ENCODE measurements at regions not wholly inside any gene's neighbourhood (a gene's known extent, or its start where the extent isn't known, plus 50 kb on each side); places are given as distances from the start of the nearest gene placed in this dataset.

GRCh38 chr1:37242501-37242900, 208.2 kb upstream of the GRIK3 start:
- no peak overlapping the region for H3K4me3 ChIP-seq (ENCODE audit: low read length)
- no peak for DNase-seq (ENCODE audit: low read depth)
- no peak for TF ChIP-seq CTCF (conservative IDR thresholded peaks at IDR 0.05; ENCODE audit: low read depth, low read length)

GRCh38 chr1:37243368-37244082, 209.2 kb upstream of the GRIK3 start:
- DNase-seq (ENCODE audit: low read depth) = no peak
- H3K4me3 ChIP-seq (ENCODE audit: low read length) = no peak overlapping the region
- no peak for TF ChIP-seq CTCF (conservative IDR thresholded peaks at IDR 0.05; ENCODE audit: low read depth, low read length)

GRCh38 chr1:37244083-37244480, 209.8 kb upstream of the GRIK3 start:
- no peak overlapping the region for H3K4me3 ChIP-seq (ENCODE audit: low read length)
- no peak for DNase-seq (ENCODE audit: low read depth)
- no peak for TF ChIP-seq CTCF (conservative IDR thresholded peaks at IDR 0.05; ENCODE audit: low read depth, low read length)

GRCh38 chr1:37244815-37245214, 210.5 kb upstream of the GRIK3 start:
- no peak for DNase-seq (ENCODE audit: low read depth)

GRCh38 chr1:37246631-37247030, 212.3 kb upstream of the GRIK3 start:
- no peak for DNase-seq (ENCODE audit: low read depth)
- no peak overlapping the region for H3K4me3 ChIP-seq (ENCODE audit: low read length)
- no peak for TF ChIP-seq CTCF (conservative IDR thresholded peaks at IDR 0.05; ENCODE audit: low read depth, low read length)

More at GRCh38 chr1:37244815-37245214, 210.5 kb upstream of the GRIK3 start:
- H3K4me3 ChIP-seq (ENCODE audit: low read length) = no peak overlapping the region
- no peak for TF ChIP-seq CTCF (conservative IDR thresholded peaks at IDR 0.05; ENCODE audit: low read depth, low read length)

- DNase-seq (ENCODE audit: low read depth) = no peak
- no peak overlapping the region for H3K4me3 ChIP-seq (ENCODE audit: low read length)
- TF ChIP-seq CTCF (conservative IDR thresholded peaks at IDR 0.05; ENCODE audit: low read depth, low read length) = no peak
These were observed 216.1 kb upstream of the GRIK3 start for GRCh38 chr1:37250371-37250770.

GRCh38 chr1:37255136-37255795, 219.1 kb upstream of the ZC3H12A start:
- TF ChIP-seq CTCF (conservative IDR thresholded peaks at IDR 0.05; ENCODE audit: low read depth, low read length) = no peak
- DNase-seq (ENCODE audit: low read depth) = no peak
- no peak overlapping the region for H3K4me3 ChIP-seq (ENCODE audit: low read length)

All from retinal pigment epithelial cell (primary cell).